ENCODE measurements at regions not wholly inside any gene's neighbourhood (a gene's known extent, or its start where the extent isn't known, plus 50 kb on each side); places are given as distances from the start of the nearest gene placed in this dataset.

DNA sequence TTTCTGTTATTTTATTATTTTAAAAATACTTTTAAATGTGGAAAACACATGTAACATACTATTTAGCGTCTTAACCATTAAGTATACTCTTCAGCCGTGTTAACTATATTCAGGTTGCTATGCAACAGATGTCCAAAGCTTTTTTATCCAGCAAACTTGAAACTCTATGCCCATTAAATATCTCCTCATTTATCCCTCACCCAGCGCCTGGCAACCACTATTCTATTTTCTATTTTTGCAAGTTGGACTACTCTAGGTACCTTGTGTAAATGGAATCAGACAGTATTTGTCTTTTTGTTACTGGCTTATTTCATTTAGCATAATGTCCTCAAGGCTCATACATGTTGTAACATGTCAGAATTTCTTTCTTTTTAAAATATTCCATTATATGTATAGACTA is 174.6 kb downstream of the PCDH10 start:
- no peaks in the 10 kb centered on the region for H3K9me3 Mint-ChIP-seq (ENCODE audit: low read depth, unreplicated experiment)
- CTCF ChIA-PET, result no interaction called here
- H3K4me3 Mint-ChIP-seq (ENCODE audit: low read depth, unreplicated experiment), result no peak overlapping the region
- H3K27me3 Mint-ChIP-seq (ENCODE audit: unreplicated experiment), result no peaks in the 10 kb centered on the region
- BruUV-seq (replicated peaks), result no TSS peak
- no peaks in the 10 kb centered on the region for H3K4me1 Mint-ChIP-seq (ENCODE audit: low read depth, unreplicated experiment)
- intact Hi-C loops (cut with micrococcal nuclease; ENCODE audit: unreplicated experiment), result loop anchor here (5.0 to 10.0 kb wide), 2 partner anchors 159 to 1611 kb away; no protein-coding TSS in a partner anchor
- H3K27ac Mint-ChIP-seq (ENCODE audit: unreplicated experiment), result no peak overlapping the region
- TF ChIP-seq, protein P1, sequence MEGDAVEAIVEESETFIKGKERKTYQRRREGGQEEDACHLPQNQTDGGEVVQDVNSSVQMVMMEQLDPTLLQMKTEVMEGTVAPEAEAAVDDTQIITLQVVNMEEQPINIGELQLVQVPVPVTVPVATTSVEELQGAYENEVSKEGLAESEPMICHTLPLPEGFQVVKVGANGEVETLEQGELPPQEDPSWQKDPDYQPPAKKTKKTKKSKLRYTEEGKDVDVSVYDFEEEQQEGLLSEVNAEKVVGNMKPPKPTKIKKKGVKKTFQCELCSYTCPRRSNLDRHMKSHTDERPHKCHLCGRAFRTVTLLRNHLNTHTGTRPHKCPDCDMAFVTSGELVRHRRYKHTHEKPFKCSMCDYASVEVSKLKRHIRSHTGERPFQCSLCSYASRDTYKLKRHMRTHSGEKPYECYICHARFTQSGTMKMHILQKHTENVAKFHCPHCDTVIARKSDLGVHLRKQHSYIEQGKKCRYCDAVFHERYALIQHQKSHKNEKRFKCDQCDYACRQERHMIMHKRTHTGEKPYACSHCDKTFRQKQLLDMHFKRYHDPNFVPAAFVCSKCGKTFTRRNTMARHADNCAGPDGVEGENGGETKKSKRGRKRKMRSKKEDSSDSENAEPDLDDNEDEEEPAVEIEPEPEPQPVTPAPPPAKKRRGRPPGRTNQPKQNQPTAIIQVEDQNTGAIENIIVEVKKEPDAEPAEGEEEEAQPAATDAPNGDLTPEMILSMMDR (IDR thresholded peaks at IDR 0.05; ENCODE audit: unreplicated experiment), result no peak
- H3K36me3 Mint-ChIP-seq (ENCODE audit: insufficient read depth, unreplicated experiment), result no peaks in the 10 kb centered on the region
- no peak for DNase-seq

DNA sequence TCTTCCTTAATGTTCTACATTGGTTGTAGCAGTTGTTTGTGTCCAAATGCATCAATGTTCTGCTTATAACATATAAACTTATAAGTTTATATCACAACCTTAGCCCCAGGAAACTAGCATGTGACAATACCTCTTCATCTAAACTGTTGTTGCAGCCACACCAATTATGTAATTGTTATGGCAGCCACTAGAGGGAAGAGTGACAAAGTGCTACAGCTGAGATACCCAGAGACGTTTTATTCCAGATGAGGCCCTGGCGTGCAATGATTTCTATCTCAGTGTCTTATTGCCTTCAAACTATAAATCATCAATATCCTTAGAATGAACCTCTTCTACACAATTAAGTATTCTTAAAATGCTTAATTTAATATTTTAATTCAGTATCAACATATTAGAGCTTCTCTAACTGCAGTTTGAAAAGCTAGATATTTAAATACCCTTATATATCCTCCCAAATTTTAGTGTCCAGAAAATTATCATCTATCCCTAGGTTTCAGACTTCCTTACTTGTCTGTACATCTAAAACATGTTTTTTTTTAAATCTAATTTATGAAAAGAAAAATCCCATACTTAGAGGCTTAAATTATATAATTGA is 171.6 kb downstream of the PCDH10 start:
- H3K27ac Mint-ChIP-seq (ENCODE audit: unreplicated experiment), result no peak overlapping the region
- BruUV-seq (replicated peaks), result no TSS peak
- TF ChIP-seq, protein P1 (IDR thresholded peaks at IDR 0.05; ENCODE audit: unreplicated experiment), result peak; percentile 39
- H3K36me3 Mint-ChIP-seq (ENCODE audit: insufficient read depth, unreplicated experiment), result no peaks in the 10 kb centered on the region
- DNase-seq, result peak; percentile 6
- no peak overlapping the region for H3K4me3 Mint-ChIP-seq (ENCODE audit: low read depth, unreplicated experiment)
- H3K27me3 Mint-ChIP-seq (ENCODE audit: unreplicated experiment), result no peaks in the 10 kb centered on the region
- no peaks in the 10 kb centered on the region for H3K9me3 Mint-ChIP-seq (ENCODE audit: low read depth, unreplicated experiment)
- CTCF ChIA-PET, result interaction anchor here (1.1 kb wide), 1 partner anchor 166 kb away, joined by 4 read pairs; no protein-coding TSS in a partner anchor
- intact Hi-C loops (cut with micrococcal nuclease; ENCODE audit: unreplicated experiment), result loop anchor here (5.0 to 10.0 kb wide), 2 partner anchors 162 to 1614 kb away; no protein-coding TSS in a partner anchor
- H3K4me1 Mint-ChIP-seq (ENCODE audit: low read depth, unreplicated experiment), result no peaks in the 10 kb centered on the region

DNA sequence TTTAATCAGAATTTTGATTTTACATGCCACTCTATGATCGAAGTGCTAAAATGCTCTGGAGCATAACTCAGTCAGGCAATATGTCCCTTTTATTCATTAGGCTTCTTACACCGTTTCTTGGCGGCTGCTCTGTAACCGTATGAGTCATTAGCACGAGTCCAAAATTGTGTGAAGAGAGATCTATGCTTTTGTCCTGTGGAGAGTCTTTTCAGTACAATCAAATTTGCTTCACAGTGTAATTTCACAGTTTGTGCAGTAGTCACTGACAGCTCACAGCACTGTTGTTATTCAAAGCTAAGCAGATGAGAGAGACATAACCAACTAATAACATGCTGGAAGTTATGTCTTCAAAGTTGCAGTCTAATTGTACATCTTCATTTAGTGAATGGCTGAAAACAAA is 167.8 kb downstream of the PCDH10 start:
- Mint-ChIP-seq H3K27ac (ENCODE audit: unreplicated experiment) (no peak overlapping the region), H3K9me3 (ENCODE audit: low read depth, unreplicated experiment) (no peaks in the 10 kb centered on the region), H3K4me3 (ENCODE audit: low read depth, unreplicated experiment) (no peak overlapping the region), H3K4me1 (ENCODE audit: low read depth, unreplicated experiment) (no peaks in the 10 kb centered on the region), H3K36me3 (ENCODE audit: insufficient read depth, unreplicated experiment) (no peaks in the 10 kb centered on the region), H3K27me3 (ENCODE audit: unreplicated experiment) (no peaks in the 10 kb centered on the region)
- no TSS peak for BruUV-seq (replicated peaks)
- TF ChIP-seq, protein P1 (IDR thresholded peaks at IDR 0.05; ENCODE audit: unreplicated experiment), result no peak
- CTCF ChIA-PET, result interaction anchor here (0.6 kb wide), 1 partner anchor 468 kb away, joined by 3 read pairs; no protein-coding TSS in a partner anchor
- no peak for DNase-seq
- intact Hi-C loops (cut with micrococcal nuclease; ENCODE audit: unreplicated experiment), result no loop called here

DNA sequence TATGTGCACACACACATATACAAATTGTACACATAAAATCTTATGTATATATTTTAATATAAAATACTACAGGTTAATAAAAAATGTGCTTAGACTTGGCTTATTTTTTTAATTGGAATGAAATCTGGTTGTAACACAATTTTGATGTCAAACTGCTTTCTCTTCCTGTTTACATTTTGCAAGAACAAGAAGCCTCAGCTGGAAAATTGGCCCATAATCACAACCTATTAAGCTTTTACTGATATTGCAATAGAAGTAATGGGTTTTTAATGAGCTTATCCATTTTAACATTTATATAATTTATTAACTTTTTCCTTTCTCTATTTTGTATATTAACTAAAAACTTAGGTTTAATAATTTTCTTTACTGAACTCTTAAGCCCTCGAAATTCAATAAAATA is 165.9 kb downstream of the PCDH10 start:
- H3K9me3 Mint-ChIP-seq (ENCODE audit: low read depth, unreplicated experiment), result no peaks in the 10 kb centered on the region
- intact Hi-C loops (cut with micrococcal nuclease; ENCODE audit: unreplicated experiment), result no loop called here
- H3K27ac Mint-ChIP-seq (ENCODE audit: unreplicated experiment), result no peak overlapping the region
- BruUV-seq (replicated peaks), result no TSS peak
- DNase-seq, result no peak
- CTCF ChIA-PET, result no interaction called here
- H3K27me3 Mint-ChIP-seq (ENCODE audit: unreplicated experiment), result no peaks in the 10 kb centered on the region
- no peaks in the 10 kb centered on the region for H3K36me3 Mint-ChIP-seq (ENCODE audit: insufficient read depth, unreplicated experiment)
- no peak overlapping the region for H3K4me3 Mint-ChIP-seq (ENCODE audit: low read depth, unreplicated experiment)
- no peaks in the 10 kb centered on the region for H3K4me1 Mint-ChIP-seq (ENCODE audit: low read depth, unreplicated experiment)
- TF ChIP-seq, protein P1 (IDR thresholded peaks at IDR 0.05; ENCODE audit: unreplicated experiment), result no peak

Data from Calu3 (cell line).